GM19397 (cell line): ENCODE measurements at regions not wholly inside any gene's neighbourhood (a gene's known extent, or its start where the extent isn't known, plus 50 kb on each side); places are given as distances from the start of the nearest gene placed in this dataset.
"Not testable (repeated sequence)": the region's sequence is repeated elsewhere in the genome, so short reads cannot be mapped to it uniquely, and the experiment has no call there.

Experiments used
- ATAC-seq: cut with Tn5 transposase; IDR thresholded peaks from one replicate; pipeline ENCODE4 v1.9.1; 2021; ENCODE audit warnings: mild to moderate bottlenecking, moderate library complexity; ENCODE audit not compliant: unreplicated experiment

DNA sequence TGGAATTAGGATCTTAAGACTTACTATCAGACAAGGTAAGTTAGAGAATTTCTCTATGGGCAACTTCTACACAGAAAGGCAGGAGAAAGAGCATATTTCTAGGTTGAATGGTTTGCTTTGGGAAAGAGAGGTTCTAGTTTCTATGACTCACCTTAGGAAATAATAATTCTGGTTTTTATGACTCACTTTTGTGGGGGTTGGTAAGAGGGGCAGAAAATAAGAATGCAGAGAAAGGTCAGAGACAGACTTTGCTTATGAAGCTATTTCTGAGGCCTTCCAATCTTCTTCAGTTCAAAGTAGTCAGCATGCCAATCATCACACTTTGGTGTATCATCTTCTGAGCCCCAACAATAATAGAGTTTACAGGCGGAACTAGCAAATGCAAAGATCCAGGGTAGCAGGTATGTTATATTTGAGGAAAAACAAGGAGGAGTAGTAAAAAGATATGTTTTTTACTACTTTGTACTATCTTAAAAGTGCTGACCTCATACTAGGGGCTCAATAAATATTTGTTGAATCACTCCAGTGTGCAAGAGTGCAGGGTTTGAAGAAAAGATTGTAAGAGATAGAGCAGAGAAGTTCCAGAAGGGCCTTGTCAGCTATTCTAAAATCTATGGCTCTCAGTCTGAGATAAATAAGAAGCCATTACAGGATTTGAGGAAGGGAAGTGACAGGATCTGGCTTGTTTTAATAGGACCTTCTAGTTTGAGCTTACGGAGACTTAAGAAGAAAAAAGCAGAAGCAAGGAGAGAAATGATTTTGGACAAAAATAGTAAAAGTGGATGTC is 56.7 kb upstream of the LRFN5 start:
- no peak for ATAC-seq

DNA sequence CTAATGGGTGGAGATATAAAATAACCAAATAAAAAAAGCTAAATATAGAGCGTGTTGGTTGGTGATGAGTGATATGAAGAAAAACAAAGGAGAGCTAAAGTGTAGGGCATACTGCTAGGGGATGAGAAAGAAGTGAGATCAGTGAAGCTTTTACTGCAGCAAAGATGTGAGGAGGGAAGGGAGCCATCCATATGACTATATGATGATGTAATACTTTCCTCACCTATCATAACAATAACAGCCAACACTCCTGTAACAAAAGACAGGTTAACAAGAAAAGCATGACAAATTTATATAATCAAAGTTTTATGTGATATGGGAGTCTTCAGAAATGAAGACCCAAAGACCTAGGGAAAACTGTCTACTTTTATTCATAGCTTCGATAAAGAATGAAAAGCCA is 57.4 kb upstream of the LRFN5 start:
- ATAC-seq: no peak

- ATAC-seq: no peak
Measured at GRCh38 chr14:41548666-41549065, 58.0 kb upstream of the LRFN5 start.

- ATAC-seq: no peak
Measured at GRCh38 chr14:41541333-41541732, 65.3 kb upstream of the LRFN5 start.

DNA sequence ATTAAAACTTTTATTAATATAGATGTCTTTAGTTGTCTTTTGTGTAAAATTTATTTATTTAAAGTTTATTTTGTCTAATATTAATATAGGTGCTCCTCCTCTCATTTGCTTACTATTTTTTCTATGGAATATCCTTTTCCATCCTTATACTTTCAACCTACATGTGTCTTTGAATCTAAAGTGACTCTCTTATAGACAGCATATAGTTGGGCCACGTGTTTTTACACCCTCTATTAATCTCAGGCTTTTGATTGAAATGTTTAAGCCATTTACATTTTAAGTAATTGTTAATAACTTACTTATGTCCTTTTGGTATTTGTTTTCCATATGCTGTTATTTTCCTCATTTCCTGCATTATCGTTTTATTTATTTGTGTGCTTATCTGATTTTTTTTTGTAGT is 74.4 kb upstream of the LRFN5 start:
- no peak for ATAC-seq

DNA sequence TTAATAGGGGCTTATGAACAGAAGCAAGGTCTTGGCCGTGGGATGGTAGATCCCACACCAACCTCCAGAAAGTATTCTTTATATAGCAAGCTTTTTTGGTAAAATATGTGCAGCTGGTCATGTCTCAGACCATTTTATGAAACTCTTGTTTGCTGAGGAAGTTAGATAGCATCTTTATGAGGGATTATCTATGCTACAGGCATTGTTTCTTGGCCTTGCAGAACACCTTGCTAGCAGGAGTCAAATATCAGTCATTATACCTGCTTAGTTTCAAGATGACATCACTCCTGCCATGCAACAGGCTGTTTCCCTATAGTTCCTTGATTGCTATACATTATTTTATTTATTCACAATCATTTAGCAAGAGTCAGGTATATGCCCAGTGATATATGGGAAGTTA is 84.8 kb upstream of the LRFN5 start:
- ATAC-seq: no peak

- not testable (repeated sequence) for ATAC-seq
Measured at GRCh38 chr14:41518030-41518429, 88.6 kb upstream of the LRFN5 start.

- no peak for ATAC-seq
Measured at GRCh38 chr14:41506552-41506951, 100.1 kb upstream of the LRFN5 start.

- no peak for ATAC-seq
Measured at GRCh38 chr14:41505491-41505890, 101.2 kb upstream of the LRFN5 start.

DNA sequence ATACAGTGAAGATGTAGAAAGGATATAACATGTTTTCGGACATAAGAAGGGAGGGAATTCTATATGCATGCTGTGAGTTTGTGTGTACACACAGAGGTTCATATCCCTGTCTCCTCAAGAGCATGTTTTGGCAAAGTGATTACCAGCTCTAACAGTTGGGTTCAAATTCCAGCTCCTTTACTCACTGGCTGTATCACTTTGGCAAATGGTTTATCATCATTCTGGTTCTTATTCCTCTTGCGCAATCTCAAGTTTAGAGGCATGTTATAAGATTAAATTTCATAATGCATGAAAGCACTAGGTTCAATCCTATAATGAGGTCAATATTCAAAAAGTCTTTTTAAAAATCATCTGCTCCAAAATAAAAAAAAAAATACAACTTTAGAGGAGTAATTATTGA is 107.7 kb upstream of the LRFN5 start:
- no peak for ATAC-seq

- ATAC-seq: no peak
Measured at GRCh38 chr14:41490323-41490722, 116.4 kb upstream of the LRFN5 start.

DNA sequence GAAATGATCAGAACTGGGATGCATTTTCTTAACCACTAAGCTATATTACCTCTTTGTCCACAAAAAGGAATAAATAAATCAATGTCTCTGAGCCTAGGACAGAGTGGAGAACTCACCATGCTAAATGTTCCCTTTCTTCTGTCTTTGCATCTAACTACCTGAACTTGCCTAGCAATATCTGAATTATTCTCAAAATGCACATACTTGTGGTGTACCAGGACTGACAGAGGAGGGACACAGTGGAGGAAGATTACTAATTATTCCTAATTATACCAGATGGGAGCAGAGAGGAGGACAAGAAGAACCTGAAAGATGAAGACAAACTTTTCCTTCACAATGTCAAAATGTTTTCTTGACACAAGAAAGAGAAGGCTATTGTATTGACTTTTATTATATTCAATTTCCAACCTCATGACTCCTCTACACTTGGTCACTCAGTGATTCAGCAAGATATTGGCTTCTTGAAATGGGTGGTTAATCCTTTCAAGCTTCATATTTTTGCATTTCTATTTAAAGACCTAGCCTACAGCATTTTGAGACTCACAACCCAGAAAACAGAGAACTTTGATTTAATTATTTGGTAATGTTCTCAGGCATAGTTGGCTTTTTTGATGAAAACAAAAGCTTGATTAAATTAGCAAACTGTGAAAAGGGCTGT is 117.2 kb upstream of the LRFN5 start:
- ATAC-seq: no peak

GRCh38 chr14:41488401-41488800 is 118.3 kb upstream of the LRFN5 start:
- ATAC-seq: no peak

DNA sequence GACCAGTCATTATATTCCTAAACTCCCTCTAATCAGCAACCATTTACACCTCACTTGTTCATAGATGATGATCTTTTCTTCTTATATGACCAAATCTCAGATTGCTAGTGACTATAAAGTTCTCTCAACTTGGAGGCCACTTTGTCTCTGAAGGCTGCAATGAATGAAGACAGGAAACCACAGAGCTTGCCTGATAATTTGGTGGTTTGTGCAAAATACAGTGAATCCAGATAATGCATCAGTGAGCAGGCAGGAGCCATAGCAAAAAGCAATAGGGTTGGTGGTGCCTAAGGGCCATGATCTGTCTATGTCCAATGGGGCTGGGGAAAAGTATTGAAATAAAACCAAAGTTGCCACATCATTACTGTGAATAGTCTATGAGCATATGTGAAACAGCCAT is 123.8 kb upstream of the LRFN5 start:
- no peak for ATAC-seq

- ATAC-seq: no peak
Measured at GRCh38 chr14:41476526-41476925, 130.2 kb upstream of the LRFN5 start.

GRCh38 chr14:41461380-41461779 is 145.3 kb upstream of the LRFN5 start:
- ATAC-seq: no peak

DNA sequence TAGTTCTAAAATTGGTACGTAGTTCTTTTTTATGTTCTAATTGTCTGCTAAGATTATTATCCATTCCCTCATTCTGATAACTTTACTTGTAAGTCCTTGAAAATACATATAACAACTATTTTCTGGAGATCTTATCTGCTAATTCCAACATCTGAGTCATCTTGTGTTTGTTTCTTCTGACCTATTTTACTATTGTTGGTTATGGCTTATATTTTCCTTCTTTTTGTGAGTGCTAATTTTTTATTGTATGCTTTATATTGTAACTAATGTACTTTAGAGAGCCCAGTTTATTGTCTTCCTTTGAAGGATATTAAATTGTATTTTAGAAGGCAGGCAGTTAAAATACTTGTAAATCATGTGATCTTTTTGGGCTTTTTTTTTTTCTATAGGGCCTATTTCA is 149.3 kb upstream of the LRFN5 start:
- no peak for ATAC-seq

DNA sequence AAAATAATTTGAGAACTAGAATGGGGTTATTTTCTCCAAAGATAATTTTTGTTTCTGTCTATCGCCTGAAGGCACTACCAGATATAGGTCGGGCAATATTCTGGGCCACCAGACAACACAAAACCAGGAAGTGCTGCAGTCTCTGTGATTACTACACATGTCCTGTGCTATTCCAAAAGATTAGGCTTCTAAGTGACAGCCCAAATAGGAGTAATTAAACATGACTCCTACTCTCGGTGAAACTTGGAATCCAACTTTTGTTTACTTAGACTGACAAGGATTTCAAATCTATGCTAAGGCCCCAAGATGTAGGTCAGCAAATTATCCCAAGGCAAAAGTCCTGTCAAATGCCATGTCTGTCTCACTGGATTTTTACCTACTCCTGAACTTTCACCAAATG is 157.6 kb upstream of the LRFN5 start:
- ATAC-seq: no peak

DNA sequence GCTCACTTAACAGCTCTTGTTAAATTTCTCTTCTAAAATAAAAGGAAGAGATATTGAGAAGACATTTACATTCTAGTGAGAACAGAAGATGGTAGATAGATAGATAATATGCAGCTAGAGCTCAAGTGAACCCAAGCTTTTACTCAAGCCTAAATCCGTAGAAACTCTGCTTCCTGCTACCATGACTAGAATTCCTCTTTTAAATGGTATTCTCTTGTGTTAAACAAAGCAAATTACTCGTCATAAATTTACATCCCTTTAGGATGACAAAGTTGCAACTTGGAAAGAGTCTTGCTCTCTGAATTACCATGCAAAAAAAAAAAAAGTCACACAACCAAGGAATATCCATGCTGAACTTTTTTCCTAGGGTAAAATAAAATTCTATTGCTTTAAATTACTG is 160.7 kb upstream of the LRFN5 start:
- no peak for ATAC-seq

DNA sequence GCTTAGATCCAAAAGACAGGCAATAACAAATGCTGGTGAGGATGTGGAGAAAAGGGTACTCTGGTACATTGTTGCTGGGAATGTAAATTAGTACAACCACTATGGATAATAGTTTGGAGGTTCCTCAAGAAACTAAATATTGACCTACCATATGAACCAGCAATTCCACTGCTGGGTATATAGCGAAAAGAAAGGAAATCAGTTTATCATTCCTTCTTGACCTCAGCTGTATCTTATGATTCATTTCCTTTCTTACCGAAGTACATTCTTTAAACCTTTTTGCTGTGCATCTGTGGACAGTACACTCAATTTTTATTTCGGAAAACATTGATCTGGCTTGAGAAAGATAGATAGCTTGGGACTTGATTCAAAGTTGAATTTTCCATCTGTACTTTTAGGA is 183.2 kb upstream of the LRFN5 start:
- no peak for ATAC-seq

DNA sequence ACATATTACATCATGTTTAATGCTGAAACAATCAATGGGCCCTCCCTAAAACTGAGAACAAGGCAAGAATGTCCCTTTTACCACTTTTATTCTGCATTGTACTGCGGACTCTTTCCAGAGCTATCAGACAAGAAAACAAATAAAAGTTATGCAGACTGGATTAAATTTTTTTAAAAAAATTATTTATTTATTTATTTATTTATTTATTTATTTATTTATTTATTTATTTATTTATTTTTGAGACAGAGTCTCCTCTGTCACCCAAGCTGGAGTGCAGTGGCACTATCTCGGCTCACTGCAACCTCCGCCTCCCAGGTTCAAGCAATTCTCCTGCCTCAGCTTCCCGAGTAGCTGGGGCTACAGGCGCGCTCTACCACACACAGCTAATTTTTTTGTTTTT is 185.4 kb upstream of the LRFN5 start:
- not testable (repeated sequence) for ATAC-seq

GRCh38 chr14:41419709-41420108 is 187.0 kb upstream of the LRFN5 start:
- ATAC-seq: no peak

- ATAC-seq: no peak
Measured at GRCh38 chr14:41418851-41419250, 187.8 kb upstream of the LRFN5 start.
